ENCODE measurements at regions not wholly inside any gene's neighbourhood (a gene's known extent, or its start where the extent isn't known, plus 50 kb on each side); places are given as distances from the start of the nearest gene placed in this dataset.

DNA sequence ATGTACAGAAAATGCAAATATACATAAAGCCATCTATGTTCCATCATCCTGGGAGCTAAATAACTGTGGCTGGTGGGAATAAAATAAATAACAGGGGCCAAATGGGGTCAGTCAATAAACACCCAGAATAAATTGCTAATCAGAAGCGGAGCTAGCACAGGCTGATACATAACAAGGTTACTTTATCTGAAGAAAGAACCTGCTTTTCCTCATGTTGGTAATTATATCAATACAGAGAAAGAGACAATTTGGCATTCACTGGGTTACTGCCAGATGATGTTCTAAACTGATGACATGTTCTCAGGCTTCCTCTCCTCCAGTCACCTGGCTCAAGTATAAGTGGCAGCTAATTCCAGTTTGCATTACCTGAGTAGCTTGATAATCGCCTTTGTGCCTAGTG is 144.9 kb upstream of the CD180 start:
- TF ChIP-seq EZH2 (IDR thresholded peaks at IDR 0.05; ENCODE audit: low read depth) = no peak
- TF ChIP-seq, protein P1, sequence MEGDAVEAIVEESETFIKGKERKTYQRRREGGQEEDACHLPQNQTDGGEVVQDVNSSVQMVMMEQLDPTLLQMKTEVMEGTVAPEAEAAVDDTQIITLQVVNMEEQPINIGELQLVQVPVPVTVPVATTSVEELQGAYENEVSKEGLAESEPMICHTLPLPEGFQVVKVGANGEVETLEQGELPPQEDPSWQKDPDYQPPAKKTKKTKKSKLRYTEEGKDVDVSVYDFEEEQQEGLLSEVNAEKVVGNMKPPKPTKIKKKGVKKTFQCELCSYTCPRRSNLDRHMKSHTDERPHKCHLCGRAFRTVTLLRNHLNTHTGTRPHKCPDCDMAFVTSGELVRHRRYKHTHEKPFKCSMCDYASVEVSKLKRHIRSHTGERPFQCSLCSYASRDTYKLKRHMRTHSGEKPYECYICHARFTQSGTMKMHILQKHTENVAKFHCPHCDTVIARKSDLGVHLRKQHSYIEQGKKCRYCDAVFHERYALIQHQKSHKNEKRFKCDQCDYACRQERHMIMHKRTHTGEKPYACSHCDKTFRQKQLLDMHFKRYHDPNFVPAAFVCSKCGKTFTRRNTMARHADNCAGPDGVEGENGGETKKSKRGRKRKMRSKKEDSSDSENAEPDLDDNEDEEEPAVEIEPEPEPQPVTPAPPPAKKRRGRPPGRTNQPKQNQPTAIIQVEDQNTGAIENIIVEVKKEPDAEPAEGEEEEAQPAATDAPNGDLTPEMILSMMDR (conservative IDR thresholded peaks at IDR 0.05) = no peak
